ENCODE measurements at regions not wholly inside any gene's neighbourhood (a gene's known extent, or its start where the extent isn't known, plus 50 kb on each side); places are given as distances from the start of the nearest gene placed in this dataset.
"Not testable (repeated sequence)": the region's sequence is repeated elsewhere in the genome, so short reads cannot be mapped to it uniquely, and the experiment has no call there.

- TF ChIP-seq EZH2 (IDR thresholded peaks at IDR 0.05; ENCODE audit: borderline replicate concordance, low read length); CTCF (IDR thresholded peaks at IDR 0.05; ENCODE audit: low read length): not testable (repeated sequence)
These were observed 210.9 kb upstream of the CNTN3 start for GRCh38 chr3:74825404-74825803.

Measured in OCI-LY1 (cell line).